Astrocyte of the cerebellum (primary cell): ENCODE measurements at regions not wholly inside any gene's neighbourhood (a gene's known extent, or its start where the extent isn't known, plus 50 kb on each side); places are given as distances from the start of the nearest gene placed in this dataset.

Experiments
- DNase-seq: peaks from one replicate; pipeline ENCODE4 v3.0.0-alpha.2; 2011; ENCODE audit warnings: low read depth
- H3K4me3 ChIP-seq: 2 replicates; pipeline ENCODE4 v1.5.1; 2011; ENCODE audit warnings: mild to moderate bottlenecking, low read depth, low read length, moderate library complexity
- in situ Hi-C: cut with HindIII; loops from 2 replicates; pipeline ENCODE4 v1.10.0; 2017; ENCODE audit warnings: low sequenced_read_pairs
- TF ChIP-seq, protein P1 (sequence below): IDR thresholded peaks from 2 replicates; pipeline ENCODE4 v1.5.1; 2012; ENCODE audit warnings: low read length, low read depth, moderate library complexity, mild to moderate bottlenecking; ENCODE audit errors: missing control alignments

DNA sequence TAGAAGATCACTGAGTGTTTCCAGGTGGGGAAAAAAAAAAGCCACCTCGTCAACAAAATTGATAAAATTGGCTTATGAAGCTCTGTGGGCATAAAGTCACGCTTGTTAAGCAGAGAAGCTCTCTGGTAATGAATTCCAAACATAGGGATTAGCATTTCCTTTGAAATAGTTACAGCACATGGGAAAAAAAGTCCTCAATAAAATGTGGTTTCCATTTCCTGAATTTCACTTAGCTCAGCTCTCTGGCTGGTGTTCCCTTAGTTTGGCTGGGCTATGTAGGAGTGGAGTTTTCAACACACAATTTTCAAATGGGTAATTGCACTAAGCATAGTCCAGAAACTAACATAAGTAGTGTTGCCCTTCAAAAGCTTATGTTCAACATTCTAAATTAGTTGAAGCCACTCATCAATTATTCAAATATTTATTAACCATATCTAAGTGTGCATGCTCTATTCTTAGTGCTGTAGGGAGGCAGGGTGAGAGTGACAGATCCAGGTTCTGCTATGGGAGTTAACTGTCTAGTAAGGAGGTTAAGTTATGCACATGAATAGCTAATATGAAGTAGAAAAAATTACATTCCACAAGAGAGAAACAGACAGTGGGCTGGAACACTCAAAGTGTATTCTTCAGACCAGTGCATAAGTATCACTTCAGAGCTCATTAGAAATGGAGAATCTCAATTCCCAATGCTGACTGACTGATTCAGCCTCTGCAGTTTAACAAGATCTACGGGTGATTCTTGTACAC, 445.7 kb downstream of the SMARCA1 start:
- DNase-seq: no peak
- H3K4me3 ChIP-seq: no peak overlapping the region
- TF ChIP-seq, protein P1, sequence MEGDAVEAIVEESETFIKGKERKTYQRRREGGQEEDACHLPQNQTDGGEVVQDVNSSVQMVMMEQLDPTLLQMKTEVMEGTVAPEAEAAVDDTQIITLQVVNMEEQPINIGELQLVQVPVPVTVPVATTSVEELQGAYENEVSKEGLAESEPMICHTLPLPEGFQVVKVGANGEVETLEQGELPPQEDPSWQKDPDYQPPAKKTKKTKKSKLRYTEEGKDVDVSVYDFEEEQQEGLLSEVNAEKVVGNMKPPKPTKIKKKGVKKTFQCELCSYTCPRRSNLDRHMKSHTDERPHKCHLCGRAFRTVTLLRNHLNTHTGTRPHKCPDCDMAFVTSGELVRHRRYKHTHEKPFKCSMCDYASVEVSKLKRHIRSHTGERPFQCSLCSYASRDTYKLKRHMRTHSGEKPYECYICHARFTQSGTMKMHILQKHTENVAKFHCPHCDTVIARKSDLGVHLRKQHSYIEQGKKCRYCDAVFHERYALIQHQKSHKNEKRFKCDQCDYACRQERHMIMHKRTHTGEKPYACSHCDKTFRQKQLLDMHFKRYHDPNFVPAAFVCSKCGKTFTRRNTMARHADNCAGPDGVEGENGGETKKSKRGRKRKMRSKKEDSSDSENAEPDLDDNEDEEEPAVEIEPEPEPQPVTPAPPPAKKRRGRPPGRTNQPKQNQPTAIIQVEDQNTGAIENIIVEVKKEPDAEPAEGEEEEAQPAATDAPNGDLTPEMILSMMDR: no peak
- in situ Hi-C loops: no loop called here

GRCh38 chrX:129071390-129071789, 451.9 kb downstream of the SMARCA1 start:
- H3K4me3 ChIP-seq: no peak overlapping the region
- TF ChIP-seq, protein P1: no peak
- in situ Hi-C loops: no loop called here
- no peak for DNase-seq

DNA sequence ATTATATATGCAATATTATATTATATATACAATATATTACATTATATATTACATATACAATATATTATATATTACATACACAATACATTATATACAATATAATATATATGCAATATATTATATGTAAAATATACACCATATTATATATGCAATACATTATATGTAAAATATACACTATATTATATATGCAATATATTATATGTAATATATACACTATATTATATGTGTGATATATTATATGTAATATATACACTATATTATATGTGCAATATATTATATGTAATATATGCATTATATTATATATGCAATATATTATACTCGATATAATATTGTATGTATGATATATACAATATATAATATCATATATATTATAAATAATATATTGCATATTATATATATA, 457.4 kb downstream of the SMARCA1 start:
- no peak overlapping the region for H3K4me3 ChIP-seq
- TF ChIP-seq, protein P1: no peak
- in situ Hi-C loops: no loop called here
- DNase-seq: no peak

GRCh38 chrX:129058405-129058804, 464.9 kb downstream of the SMARCA1 start:
- in situ Hi-C loops: no loop called here
- no peak for DNase-seq
- no peak overlapping the region for H3K4me3 ChIP-seq
- TF ChIP-seq, protein P1: no peak

DNA sequence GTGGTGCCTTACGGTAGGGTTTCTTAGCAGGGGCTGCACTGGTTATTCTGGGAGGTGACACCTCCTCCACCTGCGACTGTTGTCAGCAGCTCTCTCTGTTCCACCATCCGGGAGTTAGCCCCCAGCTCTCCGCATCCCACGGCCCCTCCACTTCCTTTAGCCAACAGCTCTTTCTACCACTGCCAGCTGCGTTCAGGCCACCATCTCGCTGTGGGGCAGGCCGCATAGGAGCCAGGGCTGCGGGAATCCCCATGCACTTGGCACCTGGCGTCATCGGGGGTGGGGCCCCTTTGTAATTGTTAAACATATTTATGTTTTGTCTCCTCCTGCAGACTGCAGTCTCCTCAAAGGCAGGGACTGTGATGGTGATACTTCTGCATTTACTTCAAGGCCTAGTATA, 480.2 kb downstream of the SMARCA1 start:
- H3K4me3 ChIP-seq: no peak overlapping the region
- DNase-seq: no peak
- TF ChIP-seq, protein P1: no peak
- in situ Hi-C loops: no loop called here

- TF ChIP-seq, protein P1: no peak
- DNase-seq: no peak
- in situ Hi-C loops: no loop called here
- no peak overlapping the region for H3K4me3 ChIP-seq
Measured at GRCh38 chrX:129041319-129041718, 482.0 kb downstream of the SMARCA1 start.
